Type B pancreatic cell (in vitro differentiated cells): ENCODE measurements at regions not wholly inside any gene's neighbourhood (a gene's known extent, or its start where the extent isn't known, plus 50 kb on each side); places are given as distances from the start of the nearest gene placed in this dataset.

Experiments
- DNase-seq: peaks from one replicate; pipeline ENCODE4 v3.0.0; 2021; ENCODE audit warnings: mixed read lengths; ENCODE audit not compliant: unreplicated experiment; ENCODE audit errors: extremely low spot score
- H3K27ac Mint-ChIP-seq: 2 replicates; pipeline ENCODE4 v1.8.0; 2021; ENCODE audit warnings: mild to moderate bottlenecking, mixed read lengths
- H3K27me3 Mint-ChIP-seq: 2 replicates; pipeline ENCODE4 v1.8.0; 2021; ENCODE audit warnings: mixed read lengths
- H3K36me3 Mint-ChIP-seq: 2 replicates; pipeline ENCODE4 v1.8.0; 2021; ENCODE audit warnings: mixed read lengths
- H3K4me1 Mint-ChIP-seq: one replicate; pipeline ENCODE4 v1.8.0; 2021; ENCODE audit warnings: mixed read lengths; ENCODE audit not compliant: unreplicated experiment
- H3K4me3 Mint-ChIP-seq: 2 replicates; pipeline ENCODE4 v1.8.0; 2021; ENCODE audit warnings: mild to moderate bottlenecking, mixed read lengths
- H3K9me3 Mint-ChIP-seq: 2 replicates; pipeline ENCODE4 v1.8.0; 2021; ENCODE audit warnings: mixed read lengths
- CTCF ChIP-seq: fragments of 200-600 bp; sonication (generic); conservative IDR thresholded peaks from 2 replicates; pipeline ENCODE4 v1.5.0; 2021; ENCODE audit warnings: antibody characterized with exemption, mild to moderate bottlenecking

GRCh38 chr5:169448826-169449225 lies 134.7 kb upstream of the SPDL1 start:
- peaks cover 3% of the 10 kb centered on the region for H3K27me3 Mint-ChIP-seq
- no peak overlapping the region for H3K27ac Mint-ChIP-seq
- no peak overlapping the region for H3K4me3 Mint-ChIP-seq
- no peaks in the 10 kb centered on the region for H3K36me3 Mint-ChIP-seq
- DNase-seq: no peak
- no peaks in the 10 kb centered on the region for H3K9me3 Mint-ChIP-seq
- no peak for TF ChIP-seq CTCF
- H3K4me1 Mint-ChIP-seq: no peaks in the 10 kb centered on the region

GRCh38 chr5:169445191-169445590 lies 138.4 kb upstream of the SPDL1 start:
- H3K27me3 Mint-ChIP-seq: peaks cover 11% of the 10 kb centered on the region
- H3K4me1 Mint-ChIP-seq: peaks cover 7% of the 10 kb centered on the region
- H3K27ac Mint-ChIP-seq: no peak overlapping the region
- H3K4me3 Mint-ChIP-seq: no peak overlapping the region
- no peaks in the 10 kb centered on the region for H3K36me3 Mint-ChIP-seq
- DNase-seq: no peak
- H3K9me3 Mint-ChIP-seq: no peaks in the 10 kb centered on the region
- TF ChIP-seq CTCF: no peak

- H3K36me3 Mint-ChIP-seq: no peaks in the 10 kb centered on the region
- H3K4me3 Mint-ChIP-seq: no peak overlapping the region
- TF ChIP-seq CTCF: no peak
- no peaks in the 10 kb centered on the region for H3K9me3 Mint-ChIP-seq
- H3K27me3 Mint-ChIP-seq: peaks cover 16% of the 10 kb centered on the region
- no peak overlapping the region for H3K27ac Mint-ChIP-seq
- peaks cover 7% of the 10 kb centered on the region for H3K4me1 Mint-ChIP-seq
- DNase-seq: no peak
These were observed 140.4 kb upstream of the SPDL1 start for GRCh38 chr5:169442913-169443784.

- no peak for TF ChIP-seq CTCF
- no peak for DNase-seq
- no peak overlapping the region for H3K27ac Mint-ChIP-seq
- H3K4me3 Mint-ChIP-seq: no peak overlapping the region
- H3K27me3 Mint-ChIP-seq: peaks cover 20% of the 10 kb centered on the region
- H3K36me3 Mint-ChIP-seq: no peaks in the 10 kb centered on the region
- H3K9me3 Mint-ChIP-seq: no peaks in the 10 kb centered on the region
- H3K4me1 Mint-ChIP-seq: peaks cover 7% of the 10 kb centered on the region
These were observed 141.1 kb upstream of the SPDL1 start for GRCh38 chr5:169442403-169442874.

- Mint-ChIP-seq H3K36me3 (no peaks in the 10 kb centered on the region), H3K9me3 (no peaks in the 10 kb centered on the region), H3K4me1 (peaks cover 7% of the 10 kb centered on the region), H3K4me3 (no peak overlapping the region), H3K27ac (no peak overlapping the region), H3K27me3 (peaks cover 19% of the 10 kb centered on the region)
- DNase-seq: no peak
- no peak for TF ChIP-seq CTCF
These were observed 139.3 kb upstream of the SLIT3 start for GRCh38 chr5:169440107-169440705.
